Activated CD8-positive, alpha-beta T cell treated with anti-CD3 and anti-CD28 coated beads for 36 hours (primary cell): ENCODE measurements at regions not wholly inside any gene's neighbourhood (a gene's known extent, or its start where the extent isn't known, plus 50 kb on each side); places are given as distances from the start of the nearest gene placed in this dataset.

Experiments used
- ATAC-seq: fragments of 200-7000 bp; cut with Tn5 transposase; one replicate; pipeline ENCODE4 v1.10.0; 2021; ENCODE audit warnings: mild to moderate bottlenecking, moderate library complexity
- CTCF ChIA-PET: fragments of 350-600 bp; sonication (Branson Sonifier 250); formaldehyde crosslinking; loops from one replicate; lab custom pipeline; 2021; ENCODE audit warnings: antibody characterized with exemption; lab: Charles Lee
- POLR2A ChIA-PET: fragments of 350-600 bp; sonication (Branson Sonifier 250); formaldehyde crosslinking; loops from one replicate; lab custom pipeline; 2021; ENCODE audit warnings: antibody characterized with exemption; lab: Charles Lee
- DNase-seq: peaks from one replicate; pipeline ENCODE4 v3.0.0-alpha.2; 2020
- H3K27ac Mint-ChIP-seq: one replicate; pipeline ENCODE4 v1.8.0; 2021; ENCODE audit warnings: mild to moderate bottlenecking, mixed read lengths
- H3K27me3 Mint-ChIP-seq: one replicate; pipeline ENCODE4 v1.8.0; 2021; ENCODE audit warnings: mixed read lengths
- H3K36me3 Mint-ChIP-seq: one replicate; pipeline ENCODE4 v1.8.0; 2021; ENCODE audit warnings: low read depth, mixed read lengths
- H3K4me1 Mint-ChIP-seq: one replicate; pipeline ENCODE4 v1.8.0; 2021; ENCODE audit warnings: low read depth, mixed read lengths
- H3K4me3 Mint-ChIP-seq: one replicate; pipeline ENCODE4 v1.8.0; 2021; ENCODE audit warnings: mild to moderate bottlenecking, moderate library complexity, mixed read lengths
- H3K9me3 Mint-ChIP-seq: one replicate; pipeline ENCODE4 v1.8.0; 2021; ENCODE audit warnings: mixed read lengths
- intact Hi-C: fragments of 100-400 bp; cut with micrococcal nuclease; formaldehyde crosslinking; loops from one replicate; pipeline ENCODE4 v1.10.0; 2022
- TF ChIP-seq, protein P1 (sequence below): fragments of 200-600 bp; IDR thresholded peaks from one replicate; pipeline ENCODE4 v1.8.0; 2022; ENCODE audit warnings: antibody characterized with exemption, mild to moderate bottlenecking

DNA sequence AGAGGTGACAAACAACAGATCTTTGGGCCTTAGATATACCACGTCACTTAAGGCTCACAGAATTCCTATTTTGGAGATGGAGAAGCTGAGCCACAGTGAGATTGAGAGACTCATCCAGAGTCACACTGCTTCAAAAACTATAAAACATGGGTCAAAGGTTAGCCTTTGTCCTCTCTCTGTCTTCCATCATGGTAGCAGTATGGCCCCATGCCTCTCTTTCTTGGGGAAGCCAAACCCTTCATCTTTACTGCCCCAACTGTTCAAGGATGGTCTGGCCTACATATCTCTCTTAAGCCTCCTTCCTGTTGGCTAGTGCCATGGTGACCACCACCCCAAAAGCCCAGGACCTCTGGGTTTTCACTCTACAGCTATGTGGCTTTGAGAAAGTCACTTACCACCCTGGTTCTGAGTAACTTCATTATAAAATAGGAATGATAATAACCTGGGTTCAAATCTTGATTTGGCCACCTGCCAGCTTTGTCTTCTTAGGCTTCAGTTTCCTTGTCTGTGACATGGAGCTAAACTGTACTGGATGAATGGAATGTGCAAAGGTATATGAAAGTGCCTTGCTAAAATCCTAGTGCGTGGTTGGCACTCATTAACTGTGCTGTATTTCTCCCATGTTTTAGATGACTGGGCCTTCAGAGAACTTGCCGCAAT lies 85.9 kb upstream of the JUN start:
- Mint-ChIP-seq H3K27ac (no peak overlapping the region), H3K27me3 (no peaks in the 10 kb centered on the region), H3K36me3 (no peaks in the 10 kb centered on the region), H3K4me1 (no peaks in the 10 kb centered on the region), H3K4me3 (no peak overlapping the region), H3K9me3 (no peaks in the 10 kb centered on the region)
- intact Hi-C loops: no loop called here
- DNase-seq (no peak), ATAC-seq (no peak)
- TF ChIP-seq, protein P1, sequence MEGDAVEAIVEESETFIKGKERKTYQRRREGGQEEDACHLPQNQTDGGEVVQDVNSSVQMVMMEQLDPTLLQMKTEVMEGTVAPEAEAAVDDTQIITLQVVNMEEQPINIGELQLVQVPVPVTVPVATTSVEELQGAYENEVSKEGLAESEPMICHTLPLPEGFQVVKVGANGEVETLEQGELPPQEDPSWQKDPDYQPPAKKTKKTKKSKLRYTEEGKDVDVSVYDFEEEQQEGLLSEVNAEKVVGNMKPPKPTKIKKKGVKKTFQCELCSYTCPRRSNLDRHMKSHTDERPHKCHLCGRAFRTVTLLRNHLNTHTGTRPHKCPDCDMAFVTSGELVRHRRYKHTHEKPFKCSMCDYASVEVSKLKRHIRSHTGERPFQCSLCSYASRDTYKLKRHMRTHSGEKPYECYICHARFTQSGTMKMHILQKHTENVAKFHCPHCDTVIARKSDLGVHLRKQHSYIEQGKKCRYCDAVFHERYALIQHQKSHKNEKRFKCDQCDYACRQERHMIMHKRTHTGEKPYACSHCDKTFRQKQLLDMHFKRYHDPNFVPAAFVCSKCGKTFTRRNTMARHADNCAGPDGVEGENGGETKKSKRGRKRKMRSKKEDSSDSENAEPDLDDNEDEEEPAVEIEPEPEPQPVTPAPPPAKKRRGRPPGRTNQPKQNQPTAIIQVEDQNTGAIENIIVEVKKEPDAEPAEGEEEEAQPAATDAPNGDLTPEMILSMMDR: no peak
- ChIA-PET CTCF (no interaction called here), POLR2A (no interaction called here)

- no peaks in the 10 kb centered on the region for H3K9me3 Mint-ChIP-seq
- no peaks in the 10 kb centered on the region for H3K4me1 Mint-ChIP-seq
- TF ChIP-seq, protein P1: no peak
- no peak overlapping the region for H3K27ac Mint-ChIP-seq
- CTCF ChIA-PET: no interaction called here
- H3K27me3 Mint-ChIP-seq: no peaks in the 10 kb centered on the region
- POLR2A ChIA-PET: no interaction called here
- H3K36me3 Mint-ChIP-seq: no peaks in the 10 kb centered on the region
- intact Hi-C loops: no loop called here
- no peak for ATAC-seq
- DNase-seq: no peak
- no peak overlapping the region for H3K4me3 Mint-ChIP-seq
Measured at GRCh38 chr1:58870298-58870676, 86.4 kb upstream of the JUN start.

DNA sequence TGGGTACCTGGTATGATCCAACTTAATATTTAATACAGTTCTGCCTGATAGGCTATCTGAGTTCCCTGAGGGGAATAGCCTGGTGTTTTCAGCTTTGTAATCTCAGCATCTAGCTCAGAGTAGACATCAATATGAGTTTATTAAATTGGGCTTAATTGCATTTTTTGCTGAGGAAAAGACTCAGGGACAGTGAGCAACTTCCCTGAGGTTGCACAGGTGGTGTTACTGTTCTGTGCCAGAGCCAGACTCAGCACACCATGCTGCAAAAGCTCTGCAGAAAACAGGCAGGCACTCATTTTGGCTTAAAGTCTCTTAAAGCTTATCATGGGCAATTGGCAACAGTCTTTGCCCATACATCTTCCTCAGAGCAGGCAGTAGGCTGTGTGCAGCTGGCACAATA lies 90.5 kb upstream of the JUN start:
- CTCF ChIA-PET: no interaction called here
- DNase-seq (no peak), ATAC-seq (no peak)
- H3K36me3 Mint-ChIP-seq: no peaks in the 10 kb centered on the region
- no peaks in the 10 kb centered on the region for H3K27me3 Mint-ChIP-seq
- H3K27ac Mint-ChIP-seq: no peak overlapping the region
- no peaks in the 10 kb centered on the region for H3K9me3 Mint-ChIP-seq
- TF ChIP-seq, protein P1: no peak
- POLR2A ChIA-PET: no interaction called here
- H3K4me3 Mint-ChIP-seq: no peak overlapping the region
- intact Hi-C loops: no loop called here
- no peaks in the 10 kb centered on the region for H3K4me1 Mint-ChIP-seq

DNA sequence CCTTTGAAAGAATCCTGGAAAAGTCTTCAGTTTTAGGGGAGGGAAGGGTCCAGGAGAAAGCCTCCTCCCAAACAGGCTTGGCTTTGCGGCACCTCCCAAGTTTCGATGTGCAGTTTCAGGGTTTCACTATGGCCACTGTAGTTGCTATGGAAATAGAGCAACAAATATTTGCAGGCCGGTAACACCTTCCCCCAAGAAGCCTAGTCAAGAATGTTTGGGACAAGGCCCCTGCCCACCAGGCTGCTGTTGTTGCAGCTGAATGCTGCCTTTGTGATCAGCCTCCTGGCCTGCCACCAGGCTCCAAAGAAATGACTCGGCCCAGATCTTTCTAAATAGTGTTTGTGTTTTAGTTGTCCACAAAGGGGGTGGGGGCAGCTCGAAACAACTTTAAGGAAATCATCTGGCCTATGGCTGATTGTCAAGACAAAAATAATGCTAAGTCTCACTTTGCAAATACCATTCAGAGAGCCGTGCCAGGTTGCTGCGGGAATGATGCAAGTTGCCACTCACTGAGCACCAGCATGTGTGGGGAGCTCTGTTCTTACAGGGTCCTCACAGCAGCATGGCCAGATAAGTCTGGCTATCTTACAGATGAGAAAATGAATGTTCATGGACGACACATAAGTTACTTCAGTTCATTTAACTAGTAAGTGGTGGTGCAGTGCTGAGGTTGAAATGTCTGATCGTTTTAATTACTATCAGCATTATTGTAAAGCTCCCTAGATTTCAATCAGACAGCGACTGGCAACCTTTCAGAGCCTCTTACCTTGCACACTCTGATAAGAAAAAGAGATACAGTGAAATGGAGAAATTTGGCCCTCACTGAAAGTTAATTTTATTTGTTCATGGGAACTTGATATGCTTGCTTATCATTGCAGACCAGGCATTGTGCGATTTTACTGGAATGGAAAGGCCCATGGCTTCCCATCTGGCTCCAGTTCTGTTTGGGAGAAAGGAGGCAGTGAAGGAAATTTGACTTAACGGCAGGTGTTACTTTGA lies 91.2 kb upstream of the JUN start:
- intact Hi-C loops: no loop called here
- Mint-ChIP-seq H3K9me3 (no peaks in the 10 kb centered on the region), H3K4me3 (no peak overlapping the region), H3K4me1 (no peaks in the 10 kb centered on the region), H3K36me3 (no peaks in the 10 kb centered on the region), H3K27me3 (no peaks in the 10 kb centered on the region), H3K27ac (no peak overlapping the region)
- no peak for ATAC-seq
- TF ChIP-seq, protein P1: no peak
- ChIA-PET POLR2A (no interaction called here), CTCF (no interaction called here)
- no peak for DNase-seq

DNA sequence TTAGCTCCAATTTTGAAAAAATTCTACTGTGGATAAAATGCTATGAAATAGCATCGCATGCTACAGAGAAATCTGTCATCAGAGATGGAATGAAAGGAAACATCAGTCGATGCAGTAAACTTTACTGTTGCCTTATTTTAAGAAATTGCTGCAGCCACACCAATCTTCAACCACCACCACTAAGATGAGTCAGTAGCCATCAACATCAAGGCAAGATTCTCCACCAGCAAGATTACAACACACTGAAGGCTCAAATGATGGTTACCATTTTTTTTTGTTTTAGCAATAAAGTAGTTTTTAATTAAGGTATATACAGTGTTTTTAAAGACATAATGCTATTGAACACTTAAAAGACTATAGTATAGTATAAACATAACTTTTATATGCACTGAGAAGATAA lies 95.6 kb upstream of the JUN start:
- H3K9me3 Mint-ChIP-seq: no peaks in the 10 kb centered on the region
- ATAC-seq: no peak

More for the DNA sequence above, 95.6 kb upstream of the JUN start:
- POLR2A ChIA-PET: interaction anchor here (0.5 to 0.8 kb wide), 3 partner anchors 62 to 142 kb away, joined by 3 read pairs; no protein-coding TSS in a partner anchor
- H3K36me3 Mint-ChIP-seq: no peaks in the 10 kb centered on the region
- no peak overlapping the region for H3K4me3 Mint-ChIP-seq
- H3K27ac Mint-ChIP-seq: no peak overlapping the region
- H3K4me1 Mint-ChIP-seq: peaks cover 4% of the 10 kb centered on the region
- no peak for DNase-seq
- TF ChIP-seq, protein P1: no peak
- no peaks in the 10 kb centered on the region for H3K27me3 Mint-ChIP-seq
- CTCF ChIA-PET: no interaction called here
- intact Hi-C loops: no loop called here
